CD4-positive, alpha-beta T cell treated with Interleukin-6 for 4 hours (primary cell): ENCODE measurements at regions not wholly inside any gene's neighbourhood (a gene's known extent, or its start where the extent isn't known, plus 50 kb on each side); places are given as distances from the start of the nearest gene placed in this dataset.
"Not testable (repeated sequence)": the region's sequence is repeated elsewhere in the genome, so short reads cannot be mapped to it uniquely, and the experiment has no call there.

ENCODE experiments used
- DNase-seq: peaks from one replicate; pipeline ENCODE4 v3.0.0-alpha.2; 2020; ENCODE audit warnings: mixed read lengths

DNA sequence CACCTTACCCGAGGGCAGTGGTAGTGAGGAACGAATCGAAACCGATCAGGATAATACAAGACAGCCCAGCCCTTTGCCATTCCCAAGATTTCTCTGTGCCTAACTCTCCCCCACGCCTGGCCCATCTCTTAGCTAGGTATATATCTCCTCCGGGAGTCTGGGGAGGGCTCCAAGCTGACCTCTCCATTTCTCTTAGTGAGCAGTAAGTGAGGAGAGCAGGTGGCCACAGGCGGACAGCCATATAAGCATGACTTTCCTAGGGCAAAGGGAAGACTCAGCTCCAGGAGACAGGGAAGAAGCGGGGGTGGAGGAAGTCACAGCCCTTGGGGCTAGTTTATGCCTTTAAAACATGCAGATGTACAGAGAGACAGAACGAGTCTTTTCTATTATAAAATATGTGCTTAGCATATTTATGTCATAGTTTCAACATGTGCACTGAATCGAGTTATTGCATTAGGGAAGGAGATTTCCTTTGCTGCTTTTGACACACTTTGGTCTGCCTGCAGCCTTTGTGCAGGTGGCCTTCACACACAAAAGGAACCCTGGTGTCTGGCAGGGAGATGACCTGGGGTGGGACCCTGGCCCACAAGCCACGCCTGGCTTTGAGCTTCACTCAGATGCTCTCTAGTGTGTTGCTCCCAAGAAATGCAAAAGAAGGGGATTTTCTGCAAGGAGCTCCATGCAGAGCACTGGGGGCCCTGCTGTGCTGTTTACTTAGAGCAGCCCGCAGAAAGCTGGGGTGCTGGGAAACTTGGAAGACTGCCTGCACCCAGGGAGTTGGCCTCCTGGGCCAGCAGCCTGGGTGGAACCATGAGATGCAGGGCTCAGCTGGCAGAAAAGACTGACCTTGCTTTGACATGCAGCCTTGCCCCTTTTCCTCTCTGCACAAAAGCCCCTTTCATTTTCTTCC lies 613.3 kb downstream of the BCOR start:
- DNase-seq = no peak

DNA sequence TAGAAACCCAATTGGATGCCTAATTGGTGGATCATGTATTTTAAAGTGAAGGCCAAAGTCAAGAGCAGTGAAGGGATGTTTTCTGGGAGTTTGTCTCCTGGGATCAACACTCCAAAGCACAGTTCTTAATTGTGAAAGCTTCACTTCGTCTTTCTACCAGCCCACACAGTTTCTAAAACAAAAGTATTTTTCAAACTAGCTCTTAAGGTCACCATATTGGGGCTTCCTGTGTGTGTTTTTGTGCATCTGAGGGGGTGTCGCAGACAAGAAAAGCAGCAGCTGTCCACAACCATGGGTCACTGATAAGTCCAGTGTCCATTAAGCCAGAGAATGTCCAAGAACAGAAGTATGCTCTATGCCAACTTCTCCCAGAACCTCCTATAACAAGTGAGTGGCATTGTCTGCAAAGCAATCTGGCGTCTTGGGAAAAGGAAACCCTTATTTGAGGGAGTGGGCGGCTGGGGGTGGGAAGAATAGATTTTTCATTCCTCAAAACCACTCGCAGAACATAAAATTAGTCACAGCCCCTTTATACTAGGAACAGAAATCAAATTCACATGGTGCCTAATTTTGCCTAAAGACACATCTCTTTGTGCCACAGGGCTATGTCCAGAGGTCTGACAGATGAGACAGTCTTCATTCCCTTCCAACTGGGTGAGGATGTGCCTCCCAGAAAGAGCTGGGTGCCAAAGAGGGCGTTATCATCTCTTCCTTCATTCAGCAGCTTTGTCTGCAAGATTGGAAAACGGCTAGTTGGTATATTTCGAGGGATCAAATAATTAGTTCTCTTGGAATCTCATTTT lies 610.4 kb downstream of the BCOR start:
- DNase-seq = no peak

DNA sequence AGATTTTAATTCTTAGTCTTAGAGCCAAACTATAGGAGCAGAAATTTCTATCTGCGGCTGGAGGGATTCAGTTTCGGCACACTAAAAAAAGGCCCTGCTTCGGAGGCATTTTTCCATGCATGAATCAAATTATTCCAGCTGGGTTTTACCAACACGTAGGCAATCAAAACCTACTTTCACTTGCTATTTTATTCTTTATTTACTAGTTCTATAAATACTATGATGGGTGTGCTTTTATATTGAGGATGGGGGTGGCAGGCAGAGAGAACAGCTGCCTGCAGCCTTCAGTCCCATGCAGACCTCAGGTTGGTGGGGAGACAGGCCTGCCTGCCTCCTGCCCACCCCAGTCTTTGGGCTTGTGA lies 609.8 kb downstream of the BCOR start:
- no peak for DNase-seq

GRCh38 chrX:39491548-39492297 lies 606.0 kb downstream of the BCOR start:
- DNase-seq = peak; percentile 74

GRCh38 chrX:39492497-39493162 lies 605.1 kb downstream of the BCOR start:
- no peak for DNase-seq

- DNase-seq = no peak
Measured at GRCh38 chrX:39493168-39493567, 604.6 kb downstream of the BCOR start.

GRCh38 chrX:39497117-39497516 lies 600.6 kb downstream of the BCOR start:
- DNase-seq = not testable (repeated sequence)

DNA sequence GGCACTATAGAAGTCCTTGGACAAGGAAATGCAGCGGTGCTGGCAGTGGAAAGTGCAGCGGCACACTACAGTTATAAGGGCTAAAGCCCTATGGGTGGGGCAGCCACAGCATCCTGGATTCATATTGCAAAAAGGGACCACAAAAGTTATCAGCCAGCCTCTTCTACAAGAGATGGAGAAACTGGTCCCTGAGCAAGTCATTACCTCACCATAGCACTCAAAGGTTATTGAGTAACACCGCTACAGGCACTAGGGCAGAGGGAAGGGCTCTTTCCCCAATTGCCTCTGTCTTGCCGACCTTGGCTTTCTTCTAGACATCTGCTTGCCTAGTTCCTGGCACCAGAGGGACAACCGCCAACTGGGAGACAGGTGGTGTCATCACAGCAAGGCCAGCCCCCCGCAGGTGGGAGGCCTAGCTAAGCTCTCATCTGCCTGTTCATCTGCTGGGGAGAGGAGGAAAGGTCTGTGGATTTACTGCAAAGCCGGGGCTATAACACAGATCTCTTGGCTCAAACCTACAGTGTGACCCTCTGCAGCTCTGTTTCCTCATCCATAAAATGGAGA lies 600.0 kb downstream of the BCOR start:
- no peak for DNase-seq

GRCh38 chrX:39499996-39500395 lies 597.8 kb downstream of the BCOR start:
- no peak for DNase-seq

- no peak for DNase-seq
Measured at GRCh38 chrX:39501822-39502221, 595.9 kb downstream of the BCOR start.

DNA sequence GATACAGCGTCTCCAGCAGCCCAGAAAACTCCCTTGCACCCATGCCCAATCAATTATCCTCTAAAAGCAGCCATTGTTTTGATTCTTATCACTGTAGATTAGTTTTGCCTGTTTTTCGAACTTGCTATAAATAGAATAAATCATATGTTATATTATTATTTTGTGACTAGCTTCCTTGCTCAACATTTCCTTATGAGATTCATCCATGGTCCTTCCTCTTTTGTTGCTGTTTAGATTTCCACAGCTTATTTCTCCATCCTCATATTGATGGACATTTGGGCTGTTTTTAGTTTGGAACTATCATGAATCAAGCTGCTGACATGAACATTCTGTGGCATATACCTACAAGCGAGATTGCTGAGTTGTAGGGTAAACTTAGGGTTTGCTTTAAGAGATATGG lies 595.3 kb downstream of the BCOR start:
- no peak for DNase-seq

GRCh38 chrX:39504227-39504626 lies 593.5 kb downstream of the BCOR start:
- DNase-seq = no peak

- DNase-seq = no peak
Measured at GRCh38 chrX:39504850-39505259, 592.9 kb downstream of the BCOR start.

GRCh38 chrX:39506131-39506530 lies 591.6 kb downstream of the BCOR start:
- DNase-seq = no peak

DNA sequence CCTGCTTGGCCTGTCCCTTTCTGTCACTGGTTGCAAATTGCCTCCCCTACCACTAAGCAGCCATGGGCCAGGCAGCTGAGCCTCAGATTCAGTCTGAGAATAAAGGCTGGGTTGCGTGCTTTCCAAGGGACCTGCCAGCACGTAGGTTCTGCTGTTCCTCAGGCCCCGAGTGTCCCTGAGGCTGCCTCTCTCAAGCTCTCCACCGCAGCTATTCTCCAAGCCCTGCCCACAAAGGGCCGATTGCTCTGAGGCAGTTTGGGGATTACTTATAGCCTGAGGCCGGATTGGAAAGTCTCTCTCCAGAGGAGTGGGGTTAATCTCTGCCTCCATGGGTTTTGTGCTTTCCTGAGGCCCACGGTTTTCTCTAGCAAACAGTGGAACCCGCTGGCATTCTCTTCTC lies 590.7 kb downstream of the BCOR start:
- DNase-seq = no peak

GRCh38 chrX:39507617-39508299 lies 590.0 kb downstream of the BCOR start:
- no peak for DNase-seq

DNA sequence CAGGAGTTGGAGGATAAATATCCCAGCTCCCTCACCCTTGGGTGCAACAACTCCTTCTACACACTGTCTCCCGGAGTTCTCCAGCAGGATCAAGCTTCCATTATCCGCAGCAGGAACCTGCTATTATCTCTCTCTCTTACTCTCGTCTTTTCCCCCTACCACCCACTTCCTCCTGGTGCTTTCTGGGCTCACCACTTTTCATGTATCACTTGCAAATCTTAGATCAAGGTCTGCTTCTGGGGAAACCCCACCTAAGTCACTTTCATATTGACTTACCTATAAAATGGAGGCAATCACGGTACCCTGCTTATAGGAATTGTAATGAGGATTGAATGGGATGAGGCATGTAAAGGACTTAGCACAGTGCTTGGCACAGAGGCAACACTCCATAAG lies 589.5 kb downstream of the BCOR start:
- peak; percentile 21 for DNase-seq

DNA sequence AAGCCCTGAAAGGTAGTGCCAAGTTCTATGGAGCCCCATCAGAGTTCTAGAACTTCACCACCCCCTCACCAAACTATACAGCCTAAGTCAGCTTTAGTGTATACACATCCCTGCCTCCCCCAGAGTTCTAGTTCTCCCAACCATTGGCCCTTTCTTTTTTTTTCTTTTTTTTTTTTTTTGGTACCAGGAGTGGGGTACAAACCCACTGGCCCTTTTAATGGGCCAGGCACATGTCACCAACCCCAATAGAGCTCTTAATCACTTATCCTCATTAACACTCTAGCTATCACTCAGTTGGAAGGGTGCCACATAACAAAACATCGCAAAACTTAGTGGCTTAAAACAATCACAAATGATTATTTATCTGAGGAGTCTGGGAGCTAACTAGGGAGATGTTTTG lies 588.6 kb downstream of the BCOR start:
- no peak for DNase-seq

DNA sequence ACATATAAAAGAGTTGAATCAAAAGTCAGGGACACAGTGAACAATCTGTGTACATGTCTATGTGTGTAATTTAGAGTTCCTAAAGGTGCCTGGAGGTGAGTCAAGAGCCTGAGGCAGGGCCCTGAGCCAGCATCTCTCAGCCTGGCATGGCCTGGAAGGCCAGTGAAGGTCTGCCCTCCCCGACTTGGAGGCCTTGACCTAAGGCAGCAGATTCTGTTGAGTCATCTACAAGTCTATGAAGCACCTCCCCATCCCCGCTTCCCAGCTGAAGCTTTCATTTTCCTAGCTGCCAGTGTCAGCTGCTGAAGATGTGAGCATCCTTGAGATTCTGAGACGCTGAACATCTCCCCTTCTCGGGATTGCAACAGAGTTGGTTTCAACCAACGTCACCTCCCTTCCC lies 583.9 kb downstream of the BCOR start:
- DNase-seq = no peak

DNA sequence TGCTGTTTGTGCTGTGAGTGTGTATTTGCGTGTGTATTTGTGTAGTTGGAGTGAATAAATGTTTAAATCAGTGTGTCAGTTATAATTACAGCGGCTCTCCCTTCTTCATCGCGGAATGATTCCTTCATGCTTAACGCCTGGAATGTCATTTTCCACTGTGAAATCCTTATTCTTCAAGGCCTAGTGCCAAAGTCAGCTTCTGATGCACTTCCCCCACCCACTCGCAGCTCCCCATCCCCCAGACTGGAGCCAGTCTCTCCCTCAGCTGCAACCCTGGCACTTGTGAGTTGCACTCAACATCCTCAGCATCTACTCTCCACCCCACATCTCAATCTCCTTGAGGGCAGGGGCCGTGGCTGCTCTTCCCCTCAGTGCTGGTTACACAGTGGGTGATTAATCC lies 583.0 kb downstream of the BCOR start:
- DNase-seq = no peak

DNA sequence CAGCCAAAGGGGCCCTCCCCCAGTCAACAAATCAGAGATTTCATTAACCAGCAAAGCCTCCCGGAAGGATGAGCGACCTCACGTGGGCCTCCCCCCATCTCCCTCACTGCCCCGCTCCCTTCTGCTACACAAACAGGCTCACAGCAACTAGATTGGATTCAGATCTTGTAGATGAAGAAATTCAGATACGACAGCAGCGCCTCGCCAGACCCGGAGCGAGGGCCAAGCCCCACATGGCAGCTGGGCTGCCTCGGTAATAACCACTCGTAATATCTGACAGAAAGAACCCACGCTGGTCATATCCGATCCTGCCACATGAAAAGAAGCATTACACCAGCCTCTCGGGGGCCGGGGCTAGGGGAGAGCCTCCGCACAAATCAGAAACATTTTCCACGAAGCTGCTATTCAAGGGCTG lies 581.3 kb downstream of the BCOR start:
- DNase-seq = no peak

DNA sequence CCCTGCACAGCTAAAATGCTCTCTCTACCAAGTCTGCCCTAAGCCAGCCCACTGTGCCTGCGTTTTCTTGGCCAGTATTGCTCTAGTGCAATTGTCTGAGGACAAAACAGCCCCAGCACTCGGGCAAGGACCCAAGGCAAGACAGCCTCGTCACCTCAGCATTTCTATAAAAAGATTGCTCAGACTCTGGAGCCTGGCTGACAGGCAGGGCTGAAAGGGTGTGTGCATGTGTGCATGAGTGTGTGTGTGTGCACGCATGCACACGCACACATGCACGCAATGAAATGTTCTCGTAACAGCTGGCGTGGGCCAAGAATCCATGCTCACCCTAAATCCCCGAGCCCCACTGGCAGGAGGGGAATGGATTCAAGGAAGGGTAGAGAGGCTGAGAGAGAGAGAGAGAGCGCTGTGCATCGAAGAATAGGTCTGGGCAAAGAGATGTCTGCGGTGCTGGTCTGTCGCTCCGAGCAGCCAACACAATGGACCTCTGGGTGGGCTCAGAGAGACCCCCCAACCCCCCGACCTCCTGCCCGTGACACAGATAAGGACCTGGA lies 579.2 kb downstream of the BCOR start:
- no peak for DNase-seq
